Erythroblast (primary cell): ENCODE measurements at regions not wholly inside any gene's neighbourhood (a gene's known extent, or its start where the extent isn't known, plus 50 kb on each side); places are given as distances from the start of the nearest gene placed in this dataset.

Experiments
- GATA1 ChIP-seq: IDR thresholded peaks from 2 replicates; pipeline ENCODE4 v1.6.1; 2011; ENCODE audit warnings: low read depth, mild to moderate bottlenecking, control low read depth, low read length, moderate library complexity
- POLR2A ChIP-seq: IDR thresholded peaks from 2 replicates; pipeline ENCODE4 v1.6.1; 2011; ENCODE audit warnings: mild to moderate bottlenecking, low read length

DNA sequence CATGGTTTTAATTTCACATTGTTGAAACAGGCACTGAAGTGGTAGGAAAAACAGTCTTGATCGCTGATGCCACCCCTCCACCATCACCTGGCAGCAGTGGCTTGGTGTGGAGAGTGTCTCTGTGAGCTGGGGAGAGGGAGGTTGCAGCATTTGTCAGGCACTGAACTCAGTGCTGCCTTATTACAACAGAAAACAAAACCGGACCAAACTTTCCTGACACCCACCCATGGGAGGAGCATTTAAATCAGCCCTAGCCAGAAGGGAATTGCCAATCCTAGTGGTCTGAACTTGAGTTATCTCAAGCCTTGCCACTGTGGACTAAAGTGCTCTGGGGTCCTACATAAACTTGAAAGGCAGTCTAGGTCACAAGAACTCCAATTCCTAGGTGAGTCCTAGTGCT lies 103.0 kb upstream of the LGALSL start:
- no peak for TF ChIP-seq POLR2A
- no peak for TF ChIP-seq GATA1
